GM21786 (cell line): ENCODE measurements at regions not wholly inside any gene's neighbourhood (a gene's known extent, or its start where the extent isn't known, plus 50 kb on each side); places are given as distances from the start of the nearest gene placed in this dataset.
"Not testable (repeated sequence)": the region's sequence is repeated elsewhere in the genome, so short reads cannot be mapped to it uniquely, and the experiment has no call there.

Experiments used
- ATAC-seq: cut with Tn5 transposase; IDR thresholded peaks from one replicate; pipeline ENCODE4 v1.9.1; 2021; ENCODE audit not compliant: unreplicated experiment

GRCh38 chr20:17891131-17891530 lies 77.5 kb downstream of the SNX5 start:
- ATAC-seq = not testable (repeated sequence)

GRCh38 chr20:17890330-17890729 lies 78.3 kb downstream of the SNX5 start:
- ATAC-seq = no peak

GRCh38 chr20:17889226-17889625 lies 79.4 kb downstream of the SNX5 start:
- no peak for ATAC-seq

GRCh38 chr20:17888044-17888443 lies 80.5 kb downstream of the SNX5 start:
- ATAC-seq = no peak

- no peak for ATAC-seq
Observed at GRCh38 chr20:17887331-17888030, 81.1 kb downstream of the SNX5 start.

- no peak for ATAC-seq
Observed at GRCh38 chr20:17885544-17885943, 83.0 kb downstream of the SNX5 start.

GRCh38 chr20:17885076-17885475 lies 83.5 kb downstream of the SNX5 start:
- ATAC-seq = no peak

GRCh38 chr20:17884307-17885003 lies 84.1 kb downstream of the SNX5 start:
- ATAC-seq = no peak

GRCh38 chr20:17883592-17884306 lies 84.8 kb downstream of the SNX5 start:
- no peak for ATAC-seq

- no peak for ATAC-seq
Observed at GRCh38 chr20:17882834-17883591, 85.6 kb downstream of the SNX5 start.

- no peak for ATAC-seq
Observed at GRCh38 chr20:17882065-17882833, 86.3 kb downstream of the SNX5 start.

- ATAC-seq = no peak
Observed at GRCh38 chr20:17881741-17882064, 86.9 kb downstream of the SNX5 start.

- ATAC-seq = no peak
Observed at GRCh38 chr20:17878912-17879602, 89.5 kb downstream of the SNX5 start.

- no peak for ATAC-seq
Observed at GRCh38 chr20:17878069-17878911, 90.3 kb downstream of the SNX5 start.

- no peak for ATAC-seq
Observed at GRCh38 chr20:17875981-17876385, 92.6 kb downstream of the SNX5 start.

GRCh38 chr20:17875106-17875980 lies 93.3 kb downstream of the SNX5 start:
- no peak for ATAC-seq

GRCh38 chr20:17874271-17875105 lies 94.1 kb downstream of the SNX5 start:
- no peak for ATAC-seq
